Naive B cell (primary cell): ENCODE measurements at regions not wholly inside any gene's neighbourhood (a gene's known extent, or its start where the extent isn't known, plus 50 kb on each side); places are given as distances from the start of the nearest gene placed in this dataset.
"Not testable (repeated sequence)": the region's sequence is repeated elsewhere in the genome, so short reads cannot be mapped to it uniquely, and the experiment has no call there.

Experiments used
- ATAC-seq, 2 donors: fragments of 150-1000 bp; cut with Tn5 transposase; 2 replicates each; pipeline ENCODE4 v1.10.0; 2021; ENCODE audit warnings: low read depth in 2 of 2, mild to moderate bottlenecking in 2 of 2, moderate library complexity in 2 of 2
- DNase-seq: peaks from one replicate; pipeline ENCODE4 v3.0.0; 2022
- H3K27ac Mint-ChIP-seq, 6 donors: one replicate each; pipeline ENCODE4 v1.8.0; 2020 to 2022; ENCODE audit warnings: mild to moderate bottlenecking in 6 of 6, mixed read lengths in 6 of 6, moderate library complexity in 5 of 6, inconsistent platforms in 2 of 6
- H3K27me3 Mint-ChIP-seq, 3 donors: one replicate each; pipeline ENCODE4 v1.8.0; 2021 to 2022; ENCODE audit warnings: mixed read lengths in 3 of 3, mild to moderate bottlenecking in 1 of 3
- H3K36me3 Mint-ChIP-seq, 2 donors: one replicate each; pipeline ENCODE4 v1.8.0; 2020 to 2022; ENCODE audit warnings: mixed read lengths in 2 of 2, inconsistent platforms in 1 of 2, mild to moderate bottlenecking in 1 of 2
- H3K4me1 Mint-ChIP-seq, 3 donors: one replicate each; pipeline ENCODE4 v1.8.0; 2020 to 2022; ENCODE audit warnings: mixed read lengths in 3 of 3, inconsistent platforms in 1 of 3, mild to moderate bottlenecking in 1 of 3, moderate library complexity in 1 of 3
- H3K4me3 Mint-ChIP-seq, 8 donors: one replicate each; pipeline ENCODE4 v1.8.0; 2020 to 2022; ENCODE audit warnings: mild to moderate bottlenecking in 8 of 8, mixed read lengths in 8 of 8, moderate library complexity in 8 of 8, inconsistent platforms in 2 of 8
- H3K9me3 Mint-ChIP-seq, 7 donors: one replicate each; pipeline ENCODE4 v1.8.0; 2020 to 2022; ENCODE audit warnings: mixed read lengths in 7 of 7, mild to moderate bottlenecking in 5 of 7, inconsistent platforms in 2 of 7, moderate library complexity in 1 of 7

DNA sequence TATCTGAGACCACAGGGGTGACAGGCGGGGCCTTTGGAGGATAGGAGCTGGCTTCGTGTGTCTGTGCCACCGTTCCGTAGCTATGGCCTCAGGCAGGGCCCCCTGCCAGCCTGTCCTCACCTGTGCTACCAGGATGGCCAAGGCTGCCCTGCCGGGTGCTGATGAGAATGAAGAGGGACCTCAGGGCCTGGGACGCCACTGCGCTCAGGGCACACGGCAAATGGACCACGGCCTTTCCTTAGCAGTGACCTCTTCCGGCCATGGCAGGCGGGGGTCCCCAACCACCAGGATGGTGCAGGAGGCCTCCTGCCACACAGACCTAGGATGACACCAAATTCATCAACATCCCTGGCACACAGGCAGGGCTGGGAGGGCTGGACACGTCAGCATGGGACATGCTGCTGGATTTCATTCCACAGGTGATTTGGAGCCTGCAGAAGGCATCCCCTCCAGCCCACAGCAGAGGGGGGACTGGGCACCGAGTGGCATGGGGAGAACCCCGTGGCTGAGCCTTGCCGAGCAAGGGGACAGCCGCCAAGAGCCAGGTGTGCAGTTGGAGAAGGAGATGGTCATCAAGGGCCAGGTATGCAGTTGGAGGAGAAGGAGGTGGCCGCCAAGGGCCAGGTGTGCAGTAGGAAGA lies 1321.0 kb downstream of the BRD1 start:
- ATAC-seq: no peak
- DNase-seq: no peak
- H3K36me3 Mint-ChIP-seq: no peaks in the 10 kb centered on the region
- H3K9me3 Mint-ChIP-seq: no peaks in the 10 kb centered on the region
- no peaks in the 10 kb centered on the region for H3K4me1 Mint-ChIP-seq
- peak overlapping the region in 1 of 8 donors; percentile 15 for H3K4me3 Mint-ChIP-seq
- peaks cover 4 to 23% (median 15%) of the 10 kb centered on the region in 3 donors for H3K27me3 Mint-ChIP-seq
- no peak overlapping the region for H3K27ac Mint-ChIP-seq

DNA sequence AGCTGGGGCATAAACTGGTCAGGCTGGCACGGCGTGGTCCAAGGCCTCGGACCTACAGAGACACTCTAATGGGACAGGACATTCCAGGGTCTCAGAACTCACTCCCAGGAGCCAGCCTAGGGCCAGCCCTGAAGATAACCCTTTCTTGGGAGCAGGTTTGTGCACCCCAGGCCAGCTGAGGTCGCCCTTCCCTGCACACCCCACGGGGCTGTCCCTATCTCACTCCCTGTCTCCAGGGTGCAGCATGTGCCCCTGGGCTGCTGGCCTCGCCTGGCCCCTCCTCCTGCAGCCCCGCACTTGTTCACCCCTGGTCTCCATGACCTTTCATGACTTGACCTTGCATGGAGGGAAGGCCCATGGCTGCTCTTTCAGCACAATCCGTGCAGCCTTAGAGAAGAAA lies 1321.8 kb downstream of the BRD1 start:
- no peaks in the 10 kb centered on the region for H3K4me1 Mint-ChIP-seq
- peaks cover 4 to 23% (median 15%) of the 10 kb centered on the region in 3 donors for H3K27me3 Mint-ChIP-seq
- H3K9me3 Mint-ChIP-seq: no peaks in the 10 kb centered on the region
- no peak overlapping the region for H3K4me3 Mint-ChIP-seq
- H3K36me3 Mint-ChIP-seq: no peaks in the 10 kb centered on the region
- no peak for ATAC-seq
- no peak for DNase-seq
- H3K27ac Mint-ChIP-seq: no peak overlapping the region

DNA sequence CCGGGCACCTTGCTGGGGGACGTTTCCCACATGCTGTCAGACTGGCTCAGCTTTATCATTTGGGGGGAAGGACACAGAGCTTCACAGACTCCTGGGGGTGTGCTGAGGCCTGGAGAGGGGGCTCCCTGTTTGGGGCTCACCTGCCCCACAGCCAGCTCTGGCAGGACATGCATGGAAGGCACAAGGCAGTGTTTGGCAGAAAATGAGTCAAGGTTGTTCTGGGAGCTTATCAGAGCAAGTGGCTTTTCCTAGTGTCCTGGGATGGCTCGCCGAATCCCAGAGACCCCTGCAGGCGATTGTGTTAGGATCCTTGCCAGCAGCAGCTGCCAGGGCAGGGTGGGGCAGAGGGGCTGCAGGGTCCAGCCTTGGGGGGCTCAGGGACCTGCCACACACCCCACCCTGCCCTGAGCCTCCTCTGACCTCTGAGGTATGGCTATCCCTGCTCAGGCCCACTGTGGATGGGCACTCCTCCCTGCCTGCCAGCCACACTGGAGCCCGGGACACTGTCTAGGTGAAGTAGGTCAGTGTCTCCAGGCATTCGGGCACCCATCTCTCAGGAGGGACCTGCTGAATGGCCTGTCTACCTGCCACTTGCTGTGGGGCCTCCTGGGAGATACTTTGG lies 1323.0 kb downstream of the BRD1 start:
- Mint-ChIP-seq H3K4me3 (no peak overlapping the region), H3K27me3 (peaks cover 4 to 23% (median 15%) of the 10 kb centered on the region in 3 donors), H3K27ac (no peak overlapping the region), H3K36me3 (no peaks in the 10 kb centered on the region), H3K9me3 (no peaks in the 10 kb centered on the region), H3K4me1 (no peaks in the 10 kb centered on the region)
- no peak for ATAC-seq
- no peak for DNase-seq

DNA sequence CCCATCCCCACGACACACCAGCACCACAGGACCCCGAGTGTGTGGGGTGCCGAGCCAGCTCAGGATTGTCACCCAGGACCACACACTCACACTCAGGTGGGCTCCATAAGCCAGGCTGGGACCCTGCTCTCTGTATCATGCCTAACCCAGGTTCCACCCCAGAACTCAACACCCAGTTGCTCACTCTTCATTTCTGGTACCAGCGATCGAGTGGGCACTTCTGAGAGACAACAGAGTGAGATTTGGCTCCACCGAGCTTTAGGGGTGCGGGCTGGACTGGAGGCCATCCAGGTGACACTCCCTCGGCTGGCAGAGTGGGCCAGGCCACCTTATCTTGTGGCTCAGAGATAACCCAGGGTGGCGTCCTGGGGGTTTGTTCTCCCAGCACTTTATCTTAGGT lies 1323.8 kb downstream of the BRD1 start:
- Mint-ChIP-seq H3K4me3 (no peak overlapping the region), H3K27me3 (peaks cover 7 to 23% (median 15%) of the 10 kb centered on the region in 3 donors), H3K4me1 (peaks cover 0 to 4% (median 0%) of the 10 kb centered on the region in 3 donors), H3K27ac (no peak overlapping the region), H3K36me3 (no peaks in the 10 kb centered on the region), H3K9me3 (no peaks in the 10 kb centered on the region)
- DNase-seq (no peak), ATAC-seq (no peak)

DNA sequence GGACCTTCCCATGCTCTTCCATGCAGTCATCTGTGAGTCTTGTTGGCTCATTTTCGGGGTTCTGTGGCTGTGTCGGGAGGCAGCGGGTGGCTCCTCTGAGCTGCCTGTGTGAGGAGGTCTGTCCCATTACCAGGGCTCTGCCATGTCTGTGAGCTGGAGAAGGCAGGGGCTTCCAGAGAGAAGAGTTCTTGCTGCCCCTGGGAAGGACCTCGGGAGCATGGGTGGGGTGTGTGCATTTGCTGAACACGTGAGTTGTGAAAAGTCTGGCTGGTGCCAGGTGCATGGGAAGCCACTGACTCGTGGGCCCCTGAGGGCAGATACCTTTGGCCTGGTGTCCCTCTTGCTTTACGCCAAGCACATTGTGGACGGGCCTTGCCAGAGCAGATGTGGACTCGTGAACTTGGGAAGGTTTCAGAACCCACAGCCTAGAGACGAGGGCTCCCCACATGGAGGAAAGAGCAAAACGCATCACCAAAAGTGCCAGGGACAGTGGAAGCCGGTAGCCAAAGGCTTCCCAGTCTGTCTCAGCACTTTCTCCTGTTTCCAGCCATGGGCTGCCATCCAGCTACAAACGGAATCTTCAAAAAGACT lies 1324.5 kb downstream of the BRD1 start:
- no peak for ATAC-seq
- Mint-ChIP-seq H3K9me3 (no peaks in the 10 kb centered on the region), H3K36me3 (no peaks in the 10 kb centered on the region), H3K4me1 (peaks cover 0 to 4% (median 0%) of the 10 kb centered on the region in 3 donors), H3K27me3 (peaks cover 4 to 23% (median 15%) of the 10 kb centered on the region in 3 donors), H3K27ac (no peak overlapping the region), H3K4me3 (no peak overlapping the region)
- DNase-seq: no peak

DNA sequence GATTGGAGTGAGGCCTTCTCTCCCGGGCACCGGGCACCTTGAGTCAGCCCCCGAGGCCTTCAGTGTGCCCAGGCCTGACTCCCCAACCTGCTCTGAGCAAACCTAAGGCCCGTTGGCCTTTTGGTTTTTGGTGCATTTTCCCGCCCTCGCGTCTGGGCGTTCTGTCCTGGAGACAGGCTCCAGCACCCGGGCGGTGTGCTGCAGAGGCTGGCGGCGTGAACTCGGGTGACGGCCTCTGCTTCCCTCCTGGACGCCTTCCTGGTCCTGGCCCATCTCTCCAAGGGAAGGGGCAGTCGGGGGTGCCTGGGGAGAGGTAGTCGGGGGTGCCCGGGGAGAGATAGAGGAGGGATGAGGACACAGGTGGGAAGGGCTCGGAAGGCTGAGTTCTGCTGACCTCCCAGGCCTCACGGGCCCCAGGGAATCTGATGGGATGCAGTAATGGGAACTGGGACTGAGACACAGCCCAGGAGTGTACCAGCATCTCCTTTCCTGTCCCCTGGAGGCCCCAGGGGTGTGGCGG lies 1326.4 kb downstream of the BRD1 start:
- H3K27me3 Mint-ChIP-seq: peaks cover 4 to 16% (median 7%) of the 10 kb centered on the region in 3 donors
- ATAC-seq (no peak), DNase-seq (no peak)
- no peaks in the 10 kb centered on the region for H3K36me3 Mint-ChIP-seq
- H3K4me3 Mint-ChIP-seq: no peak overlapping the region
- H3K27ac Mint-ChIP-seq: no peak overlapping the region
- H3K9me3 Mint-ChIP-seq: no peaks in the 10 kb centered on the region
- peaks cover 0 to 4% (median 0%) of the 10 kb centered on the region in 3 donors for H3K4me1 Mint-ChIP-seq

DNA sequence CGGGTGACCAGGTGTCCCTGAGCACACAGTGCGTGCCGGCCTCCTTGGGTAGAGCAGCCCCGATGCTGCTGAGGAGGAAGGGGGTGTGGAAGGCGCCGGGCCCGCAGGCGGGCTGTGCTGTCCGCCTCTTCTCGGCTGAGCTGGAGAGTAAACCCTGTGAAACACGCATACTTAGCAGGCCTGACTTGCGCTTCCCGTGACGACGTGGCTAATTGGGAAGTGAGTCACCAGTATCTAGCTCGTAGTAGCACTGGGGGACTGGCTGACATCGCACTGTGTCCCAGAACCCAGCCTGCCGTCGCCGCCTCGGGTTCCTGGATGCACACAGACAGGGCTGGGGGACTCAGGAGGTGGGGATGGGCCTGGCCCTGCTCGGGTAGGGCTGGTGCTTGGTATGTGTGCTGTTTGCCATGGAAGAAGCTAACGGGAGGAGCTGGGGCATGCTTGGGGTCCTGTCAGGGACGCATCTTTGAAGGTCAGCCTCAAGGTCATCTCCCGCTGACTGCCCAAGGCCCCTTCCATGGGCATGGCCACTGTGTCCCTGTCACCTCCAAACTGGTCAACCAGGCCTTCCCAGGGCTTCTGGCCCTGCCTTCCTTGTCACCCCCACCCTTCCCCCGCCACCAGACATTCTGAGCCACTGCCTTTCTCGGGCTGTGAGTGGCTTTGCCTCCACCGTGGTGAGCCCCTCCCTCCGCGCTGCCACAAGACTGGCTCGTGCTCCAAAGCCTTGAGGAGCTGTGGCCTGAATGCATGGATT lies 1327.0 kb downstream of the BRD1 start:
- no peaks in the 10 kb centered on the region for H3K36me3 Mint-ChIP-seq
- no peak for DNase-seq
- H3K9me3 Mint-ChIP-seq: no peaks in the 10 kb centered on the region
- no peak overlapping the region for H3K27ac Mint-ChIP-seq
- peaks cover 0 to 4% (median 0%) of the 10 kb centered on the region in 3 donors for H3K4me1 Mint-ChIP-seq
- no peak for ATAC-seq
- peak overlapping the region in 1 of 8 donors; percentile 41 for H3K4me3 Mint-ChIP-seq
- H3K27me3 Mint-ChIP-seq: peaks cover 4 to 18% (median 14%) of the 10 kb centered on the region in 3 donors

DNA sequence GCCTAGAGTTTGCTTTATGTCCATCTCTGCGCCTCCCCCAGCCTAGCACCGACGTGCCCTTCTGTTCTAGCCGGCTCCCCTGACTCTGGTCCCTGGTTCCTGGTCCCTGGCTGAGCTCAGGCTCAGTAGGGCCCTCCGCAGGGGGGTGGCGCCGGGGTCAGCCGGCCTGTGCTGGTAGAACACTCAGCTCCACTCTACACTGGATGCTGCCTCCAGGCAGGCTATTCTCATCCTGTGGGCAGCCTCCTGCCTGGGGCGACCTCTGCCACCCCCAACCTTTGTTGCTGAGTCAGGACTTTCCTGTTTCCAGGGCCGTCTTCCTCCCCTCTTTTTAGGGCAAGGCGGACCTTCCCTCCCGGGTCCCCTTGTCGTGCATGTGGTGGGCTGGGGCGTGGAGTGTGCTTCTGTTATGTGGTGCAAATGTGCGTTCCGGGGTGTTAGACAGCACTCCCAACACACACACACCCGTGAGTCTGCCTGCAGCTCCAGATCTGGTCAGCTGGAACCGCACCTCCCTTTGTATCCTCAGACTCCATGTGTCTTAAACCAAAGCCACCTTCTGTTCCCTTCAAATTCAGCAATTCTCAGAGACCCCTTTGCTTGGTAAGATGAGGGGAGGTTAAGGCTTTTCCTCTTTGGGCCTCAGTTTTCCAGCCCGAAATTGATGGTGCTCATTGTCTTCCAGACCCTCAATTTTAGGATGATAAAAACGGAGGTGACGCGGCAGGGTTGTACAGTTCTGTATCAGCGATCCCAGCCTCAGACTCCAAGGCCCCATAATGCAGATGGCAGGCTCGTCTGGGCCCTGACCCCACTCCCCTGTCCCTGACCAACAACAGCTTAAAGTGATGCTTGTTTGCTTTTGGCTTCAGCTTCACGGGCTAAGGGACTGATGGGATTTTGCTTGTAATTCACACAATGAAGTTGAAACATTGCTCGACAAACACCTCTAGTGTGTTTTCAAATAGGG lies 1327.9 kb downstream of the BRD1 start:
- Mint-ChIP-seq H3K4me3 (no peak overlapping the region), H3K4me1 (peaks cover 0 to 4% (median 0%) of the 10 kb centered on the region in 3 donors), H3K36me3 (no peaks in the 10 kb centered on the region), H3K27ac (no peak overlapping the region), H3K9me3 (no peaks in the 10 kb centered on the region), H3K27me3 (peaks cover 4 to 21% (median 20%) of the 10 kb centered on the region in 3 donors)
- DNase-seq (no peak), ATAC-seq (no peak)

DNA sequence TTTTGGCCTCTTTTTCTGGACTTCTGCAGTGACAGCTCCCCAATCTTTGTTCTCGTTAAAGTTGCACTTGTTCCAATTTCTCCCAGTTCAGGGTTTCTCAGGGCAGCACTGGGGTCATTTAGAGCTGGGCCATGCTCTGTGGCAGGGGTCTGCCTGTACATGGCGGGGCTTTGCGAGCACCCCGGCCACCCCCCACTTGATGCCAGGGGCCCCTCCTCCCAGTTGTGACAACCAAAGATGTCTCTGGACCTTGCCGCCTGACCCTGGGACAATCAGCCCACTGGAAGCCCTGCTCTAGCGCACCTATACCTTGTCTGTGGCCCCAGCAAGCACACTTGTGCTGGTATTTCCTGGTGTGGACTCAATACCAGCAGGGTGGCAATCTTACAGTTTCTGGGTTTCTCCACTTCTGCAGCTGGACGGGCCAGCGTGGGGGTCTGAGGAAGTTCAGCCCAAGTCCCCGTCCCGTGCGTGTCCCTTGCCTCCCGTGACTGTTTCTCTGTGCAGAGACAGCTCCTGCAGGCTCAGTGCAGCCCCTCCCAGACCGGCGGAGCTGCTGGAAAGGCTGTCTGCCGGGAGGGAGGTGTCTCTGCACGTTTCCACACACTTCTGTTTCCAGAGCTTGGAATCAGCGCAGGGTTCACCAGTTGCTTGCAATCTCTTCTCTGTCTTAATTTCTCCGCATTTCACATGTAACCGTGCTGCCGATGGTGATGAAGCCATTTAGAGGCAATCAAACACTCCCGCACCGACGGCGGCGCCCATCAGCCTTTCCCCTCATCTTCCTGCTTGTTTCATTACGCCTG lies 1328.9 kb downstream of the BRD1 start:
- H3K9me3 Mint-ChIP-seq: no peaks in the 10 kb centered on the region
- peaks cover 0 to 4% (median 0%) of the 10 kb centered on the region in 3 donors for H3K4me1 Mint-ChIP-seq
- peak overlapping the region in 1 of 6 donors; percentile 84 for H3K27ac Mint-ChIP-seq
- H3K27me3 Mint-ChIP-seq: peaks cover 7 to 30% (median 29%) of the 10 kb centered on the region in 3 donors
- DNase-seq (no peak), ATAC-seq (no peak)
- H3K36me3 Mint-ChIP-seq: no peaks in the 10 kb centered on the region
- H3K4me3 Mint-ChIP-seq: no peak overlapping the region

DNA sequence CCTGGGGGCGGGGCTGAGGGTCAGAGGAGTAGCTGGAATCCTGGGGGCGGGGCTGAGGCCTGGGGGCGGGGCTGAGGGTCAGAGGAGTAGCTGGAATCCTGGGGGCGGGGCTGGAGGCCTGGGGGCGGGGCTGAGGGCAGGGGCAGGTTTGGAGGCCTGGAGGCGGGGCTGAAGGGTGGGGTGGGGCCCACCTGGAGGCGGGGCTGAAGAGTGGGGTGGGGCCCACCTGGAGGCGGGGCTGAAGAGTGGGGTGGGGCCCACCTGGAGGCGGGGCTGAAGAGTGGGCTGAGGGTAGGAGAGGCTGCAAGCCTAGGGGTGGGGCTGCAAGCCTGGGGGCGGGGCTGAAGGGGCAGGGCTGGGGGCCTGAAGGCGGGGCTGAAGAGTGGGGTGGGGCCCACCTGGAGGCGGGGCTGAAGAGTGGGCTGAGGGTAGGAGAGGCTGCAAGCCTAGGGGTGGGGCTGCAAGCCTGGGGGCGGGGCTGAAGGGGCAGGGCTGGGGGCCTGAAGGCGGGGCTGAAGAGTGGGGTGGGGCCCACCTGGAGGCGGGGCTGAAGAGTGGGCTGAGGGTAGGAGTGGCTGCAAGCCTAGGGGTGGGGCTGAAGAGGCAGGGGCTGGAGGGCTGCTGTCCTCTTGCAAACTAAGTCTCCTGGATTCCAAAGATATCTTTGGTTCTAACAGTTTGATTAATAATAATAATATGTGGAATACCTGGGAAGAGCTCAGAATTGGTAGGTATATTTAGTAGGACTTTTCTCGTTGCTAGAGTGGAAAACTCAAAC lies 1329.7 kb downstream of the BRD1 start:
- DNase-seq, ATAC-seq, H3K36me3 Mint-ChIP-seq, H3K9me3 Mint-ChIP-seq, H3K4me1 Mint-ChIP-seq, H3K27ac Mint-ChIP-seq: not testable (repeated sequence)
- Mint-ChIP-seq H3K4me3 (peak overlapping the region in 1 of 8 donors; percentile 25), H3K27me3 (peaks cover 11 to 30% (median 27%) of the 10 kb centered on the region in 3 donors)

DNA sequence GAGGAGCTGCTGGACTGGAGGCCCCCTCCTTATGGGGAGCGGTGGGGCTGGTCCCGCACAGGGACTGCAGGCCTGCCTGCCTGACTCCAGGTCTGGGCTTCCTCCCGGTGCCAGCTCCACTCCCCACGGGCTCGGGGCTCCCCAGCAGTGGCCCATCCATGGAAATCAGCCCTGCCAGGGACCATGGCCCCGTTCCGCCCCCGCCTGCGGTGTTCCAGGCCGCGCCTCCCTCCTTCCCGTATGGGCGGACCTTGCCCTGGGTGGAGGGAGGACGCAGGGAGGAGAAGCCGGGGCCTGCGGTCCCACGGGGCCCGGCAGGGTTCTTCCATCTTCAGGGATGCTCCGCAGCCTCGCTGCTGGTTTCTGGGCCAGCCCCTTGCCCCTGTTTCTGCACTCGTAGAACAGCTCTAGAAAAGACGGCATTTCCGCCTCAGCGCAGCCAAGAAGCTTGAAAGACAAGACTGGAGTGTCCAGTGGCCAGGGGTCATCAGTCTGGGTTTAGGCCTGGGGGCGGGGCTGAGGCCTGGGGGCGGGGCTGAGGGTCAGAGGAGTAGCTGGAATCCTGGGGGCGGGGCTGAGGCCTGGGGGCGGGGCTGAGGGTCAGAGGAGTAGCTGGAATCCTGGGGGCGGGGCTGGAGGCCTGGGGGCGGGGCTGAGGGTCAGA lies 1330.6 kb downstream of the BRD1 start:
- H3K9me3 Mint-ChIP-seq: no peaks in the 10 kb centered on the region
- H3K27ac Mint-ChIP-seq: no peak overlapping the region
- peaks cover 20 to 34% (median 30%) of the 10 kb centered on the region in 3 donors for H3K27me3 Mint-ChIP-seq
- peaks cover 9 to 11% (median 9%) of the 10 kb centered on the region in 3 donors for H3K4me1 Mint-ChIP-seq
- no peak overlapping the region for H3K4me3 Mint-ChIP-seq
- no peak for ATAC-seq
- H3K36me3 Mint-ChIP-seq: no peaks in the 10 kb centered on the region
- no peak for DNase-seq
